ENCODE measurements at regions not wholly inside any gene's neighbourhood (a gene's known extent, or its start where the extent isn't known, plus 50 kb on each side); places are given as distances from the start of the nearest gene placed in this dataset.

GRCh38 chr12:111029305-111029704 is 108.9 kb upstream of the MYL2 start:
- Mint-ChIP-seq H3K4me3 (ENCODE audit: low read depth) (no peak overlapping the region), H3K27ac (no peak overlapping the region), H3K27me3 (peaks cover 27% of the 10 kb centered on the region), H3K36me3 (ENCODE audit: insufficient read depth) (no peaks in the 10 kb centered on the region), H3K4me1 (ENCODE audit: low read depth) (peaks cover 31% of the 10 kb centered on the region), H3K9me3 (ENCODE audit: low read depth) (peaks cover 4% of the 10 kb centered on the region)
- TF ChIP-seq, protein P1, sequence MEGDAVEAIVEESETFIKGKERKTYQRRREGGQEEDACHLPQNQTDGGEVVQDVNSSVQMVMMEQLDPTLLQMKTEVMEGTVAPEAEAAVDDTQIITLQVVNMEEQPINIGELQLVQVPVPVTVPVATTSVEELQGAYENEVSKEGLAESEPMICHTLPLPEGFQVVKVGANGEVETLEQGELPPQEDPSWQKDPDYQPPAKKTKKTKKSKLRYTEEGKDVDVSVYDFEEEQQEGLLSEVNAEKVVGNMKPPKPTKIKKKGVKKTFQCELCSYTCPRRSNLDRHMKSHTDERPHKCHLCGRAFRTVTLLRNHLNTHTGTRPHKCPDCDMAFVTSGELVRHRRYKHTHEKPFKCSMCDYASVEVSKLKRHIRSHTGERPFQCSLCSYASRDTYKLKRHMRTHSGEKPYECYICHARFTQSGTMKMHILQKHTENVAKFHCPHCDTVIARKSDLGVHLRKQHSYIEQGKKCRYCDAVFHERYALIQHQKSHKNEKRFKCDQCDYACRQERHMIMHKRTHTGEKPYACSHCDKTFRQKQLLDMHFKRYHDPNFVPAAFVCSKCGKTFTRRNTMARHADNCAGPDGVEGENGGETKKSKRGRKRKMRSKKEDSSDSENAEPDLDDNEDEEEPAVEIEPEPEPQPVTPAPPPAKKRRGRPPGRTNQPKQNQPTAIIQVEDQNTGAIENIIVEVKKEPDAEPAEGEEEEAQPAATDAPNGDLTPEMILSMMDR (IDR thresholded peaks at IDR 0.05; ENCODE audit: unreplicated experiment), result no peak
- no peak for DNase-seq (ENCODE audit: low spot score, unreplicated experiment)

- TF ChIP-seq, protein P1 (IDR thresholded peaks at IDR 0.05; ENCODE audit: unreplicated experiment), result no peak
- peaks cover 4% of the 10 kb centered on the region for H3K9me3 Mint-ChIP-seq (ENCODE audit: low read depth)
- no peaks in the 10 kb centered on the region for H3K36me3 Mint-ChIP-seq (ENCODE audit: insufficient read depth)
- DNase-seq (ENCODE audit: low spot score, unreplicated experiment), result no peak
- H3K27ac Mint-ChIP-seq, result no peak overlapping the region
- H3K4me3 Mint-ChIP-seq (ENCODE audit: low read depth), result no peak overlapping the region
- H3K4me1 Mint-ChIP-seq (ENCODE audit: low read depth), result peaks cover 32% of the 10 kb centered on the region
- peaks cover 31% of the 10 kb centered on the region for H3K27me3 Mint-ChIP-seq
Measured at GRCh38 chr12:111028830-111029229, 108.5 kb upstream of the MYL2 start.

DNA sequence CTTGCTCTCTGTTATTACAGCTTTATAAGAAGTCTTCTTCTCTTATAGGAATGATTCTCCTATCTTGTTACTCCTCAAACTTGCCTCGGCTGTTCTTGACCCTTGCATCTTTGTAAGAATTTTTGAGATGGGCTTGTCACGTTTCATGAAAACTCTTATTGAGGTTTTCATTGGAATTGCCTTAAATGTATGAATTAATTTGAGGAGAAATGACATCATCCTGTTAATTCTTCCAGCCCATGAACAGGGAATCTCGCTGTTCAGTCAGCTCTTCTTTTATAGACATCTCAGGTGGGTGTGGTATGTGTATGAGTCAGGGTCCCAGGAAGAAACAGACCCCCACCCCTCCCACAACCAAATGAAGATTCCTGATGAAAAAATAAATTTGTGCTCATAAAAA is 107.1 kb upstream of the MYL2 start:
- no peak overlapping the region for H3K4me3 Mint-ChIP-seq (ENCODE audit: low read depth)
- H3K4me1 Mint-ChIP-seq (ENCODE audit: low read depth), result peaks cover 29% of the 10 kb centered on the region
- TF ChIP-seq, protein P1 (IDR thresholded peaks at IDR 0.05; ENCODE audit: unreplicated experiment), result no peak
- no peak overlapping the region for H3K27ac Mint-ChIP-seq
- H3K27me3 Mint-ChIP-seq, result peaks cover 38% of the 10 kb centered on the region
- peaks cover 4% of the 10 kb centered on the region for H3K9me3 Mint-ChIP-seq (ENCODE audit: low read depth)
- H3K36me3 Mint-ChIP-seq (ENCODE audit: insufficient read depth), result no peaks in the 10 kb centered on the region
- DNase-seq (ENCODE audit: low spot score, unreplicated experiment), result no peak

- no peaks in the 10 kb centered on the region for H3K36me3 Mint-ChIP-seq (ENCODE audit: insufficient read depth)
- H3K9me3 Mint-ChIP-seq (ENCODE audit: low read depth), result peaks cover 4% of the 10 kb centered on the region
- no peak overlapping the region for H3K4me3 Mint-ChIP-seq (ENCODE audit: low read depth)
- H3K27ac Mint-ChIP-seq, result peak overlapping the region; percentile 24
- no peak for DNase-seq (ENCODE audit: low spot score, unreplicated experiment)
- peaks cover 44% of the 10 kb centered on the region for H3K27me3 Mint-ChIP-seq
- peaks cover 13% of the 10 kb centered on the region for H3K4me1 Mint-ChIP-seq (ENCODE audit: low read depth)
- TF ChIP-seq, protein P1 (IDR thresholded peaks at IDR 0.05; ENCODE audit: unreplicated experiment), result no peak
Measured at GRCh38 chr12:111025792-111026430, 105.5 kb upstream of the MYL2 start.

- Mint-ChIP-seq H3K27me3 (peaks cover 49% of the 10 kb centered on the region), H3K36me3 (ENCODE audit: insufficient read depth) (no peaks in the 10 kb centered on the region), H3K9me3 (ENCODE audit: low read depth) (peaks cover 4% of the 10 kb centered on the region), H3K27ac (no peak overlapping the region), H3K4me3 (ENCODE audit: low read depth) (no peak overlapping the region), H3K4me1 (ENCODE audit: low read depth) (peaks cover 7% of the 10 kb centered on the region)
- DNase-seq (ENCODE audit: low spot score, unreplicated experiment), result no peak
- TF ChIP-seq, protein P1 (IDR thresholded peaks at IDR 0.05; ENCODE audit: unreplicated experiment), result no peak
Measured at GRCh38 chr12:111025301-111025700, 104.9 kb upstream of the MYL2 start.

All from progenitor cell of endocrine pancreas (in vitro differentiated cells).